CD4-positive, alpha-beta T cell treated with Interleukin-17A for 4 hours (primary cell): ENCODE measurements at regions not wholly inside any gene's neighbourhood (a gene's known extent, or its start where the extent isn't known, plus 50 kb on each side); places are given as distances from the start of the nearest gene placed in this dataset.
A peak's percentile ranks its signal among the peaks of the same experiment; 100 is the strongest.

ENCODE experiments used
- DNase-seq: peaks from one replicate; pipeline ENCODE4 v3.0.0-alpha.2; 2020; ENCODE audit warnings: mixed read lengths

DNA sequence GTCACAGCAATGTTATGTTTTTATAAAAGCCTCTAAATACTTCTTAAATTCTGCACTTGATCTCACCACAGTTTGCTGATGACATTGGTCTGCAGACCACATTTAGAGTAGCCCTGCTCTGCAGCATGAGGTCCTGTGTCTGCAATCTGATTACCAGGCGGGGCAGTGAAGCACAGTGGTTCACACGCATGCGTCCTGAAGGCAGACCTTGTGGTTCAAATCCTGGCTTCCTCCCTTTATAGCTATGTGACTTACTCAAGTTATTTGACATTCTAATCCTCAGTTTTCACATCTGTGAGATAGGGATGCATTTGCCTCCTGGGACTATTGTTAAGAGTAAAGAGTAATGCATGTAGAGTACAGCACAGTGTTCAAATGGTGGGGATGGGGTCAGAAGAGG lies 50.3 kb downstream of the BMAL2 start:
- DNase-seq: no peak

- peak; percentile 64 for DNase-seq
Measured at GRCh38 chr12:27383429-27384260, 51.0 kb downstream of the BMAL2 start.

- DNase-seq: no peak
Measured at GRCh38 chr12:27384261-27384590, 51.6 kb downstream of the BMAL2 start.

DNA sequence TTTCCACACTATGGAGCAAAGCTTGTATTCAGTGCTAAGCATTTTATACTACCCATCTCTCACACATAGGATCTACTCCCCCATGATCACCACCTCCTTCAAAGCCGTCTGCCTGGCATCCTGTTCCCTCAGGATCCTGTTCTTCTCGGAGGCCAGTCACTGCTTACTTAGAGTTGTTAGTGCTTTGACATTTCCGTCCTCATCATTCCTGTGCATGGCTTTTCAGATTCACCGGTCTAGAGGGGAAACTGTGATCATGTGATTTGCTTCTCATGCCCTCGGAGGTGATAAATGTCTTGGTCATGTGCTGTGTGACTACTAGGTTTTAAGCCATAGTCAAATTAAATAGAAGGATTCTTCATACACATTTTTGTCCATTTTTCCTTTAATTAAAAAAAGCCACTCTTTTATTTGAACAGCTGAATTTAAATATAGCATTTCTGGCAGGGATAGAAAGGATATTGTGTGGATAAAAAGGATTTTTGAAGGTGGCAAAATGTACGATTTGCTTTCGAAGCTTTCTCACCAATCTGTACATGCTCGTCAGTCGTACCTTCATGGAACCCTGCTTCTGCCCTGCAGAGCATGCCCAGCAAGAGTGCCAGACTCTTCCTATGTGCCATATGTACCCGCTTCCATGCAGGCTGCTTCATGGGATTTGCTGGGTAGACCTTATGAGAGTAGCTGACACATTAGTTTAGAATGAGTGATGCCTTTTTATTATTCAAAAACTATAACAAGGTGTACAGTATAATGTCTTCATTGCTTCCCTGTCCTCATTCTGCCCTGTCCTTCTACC lies 53.3 kb downstream of the BMAL2 start:
- no peak for DNase-seq

DNA sequence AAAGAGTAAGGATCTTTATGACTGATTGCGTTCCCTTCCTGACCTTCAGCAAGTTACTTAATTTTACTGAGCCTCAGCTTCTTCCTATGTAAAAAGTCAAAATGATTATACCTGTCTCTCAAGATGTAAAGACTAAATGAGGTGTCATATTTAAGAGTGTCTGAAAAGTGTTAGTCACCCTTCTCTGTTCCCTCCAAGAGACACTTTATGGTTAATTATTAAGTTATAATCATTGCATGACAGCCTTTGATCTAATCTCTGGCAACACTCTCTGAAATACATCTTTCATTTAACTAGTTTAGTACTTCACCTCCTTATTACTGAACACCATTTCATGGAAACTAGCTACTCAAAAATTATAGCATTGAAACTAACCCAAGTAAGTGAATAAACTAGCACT lies 54.8 kb downstream of the BMAL2 start:
- DNase-seq: no peak

DNA sequence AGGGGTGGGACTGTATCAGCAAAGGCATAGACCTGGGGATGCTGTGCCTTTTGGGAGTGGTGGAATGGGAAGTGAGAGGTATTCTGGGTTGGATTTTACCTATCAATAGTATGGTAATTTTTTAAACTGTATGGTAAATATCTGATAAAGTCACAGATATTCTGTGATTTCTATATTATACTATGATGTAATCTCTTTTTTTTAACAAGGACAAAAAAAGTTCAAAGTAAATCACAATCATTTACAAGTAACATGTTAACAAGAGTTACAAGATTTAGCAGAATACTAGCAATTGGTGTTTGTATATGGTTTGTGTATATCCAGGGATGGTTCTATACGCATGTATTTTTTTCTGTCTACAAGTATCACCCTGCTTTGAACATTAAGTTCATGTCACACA lies 56.0 kb downstream of the BMAL2 start:
- no peak for DNase-seq

- no peak for DNase-seq
Measured at GRCh38 chr12:27394676-27395075, 51.9 kb upstream of the SMCO2 start.

DNA sequence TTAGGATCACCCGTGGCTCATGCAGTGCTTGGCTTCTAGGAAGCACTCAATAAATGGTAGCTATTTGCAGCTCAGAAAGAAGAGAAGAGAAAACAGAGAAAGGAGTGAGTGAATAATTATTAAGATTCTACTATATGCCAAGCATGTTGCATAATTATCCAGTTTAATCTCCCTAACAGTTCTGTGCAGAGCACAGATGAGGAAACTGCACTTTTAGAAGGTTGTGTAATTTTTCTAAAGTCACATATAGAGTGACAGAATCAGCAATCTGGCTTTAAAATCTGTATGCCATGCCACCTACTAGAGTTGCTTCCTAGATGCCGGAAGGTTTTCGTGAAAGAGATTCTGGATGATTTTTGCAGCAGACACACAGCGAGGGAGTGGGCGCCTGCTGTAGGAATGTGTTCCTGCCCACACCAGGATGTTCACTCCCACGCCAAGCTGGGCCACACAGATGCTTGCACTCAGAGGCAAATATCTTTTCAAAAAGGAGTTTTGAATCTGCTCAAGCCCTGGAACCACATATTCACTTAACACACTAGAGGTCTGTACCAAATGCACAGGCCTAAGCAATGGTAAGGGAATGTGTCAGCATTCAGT lies 50.2 kb upstream of the SMCO2 start:
- no peak for DNase-seq
